Epithelial cell of esophagus (primary cell): ENCODE measurements at regions not wholly inside any gene's neighbourhood (a gene's known extent, or its start where the extent isn't known, plus 50 kb on each side); places are given as distances from the start of the nearest gene placed in this dataset.

Experiments
- DNase-seq: peaks from one replicate; pipeline ENCODE4 v3.0.0; 2010; ENCODE audit warnings: low read depth
- H3K4me3 ChIP-seq: 2 replicates; pipeline ENCODE4 v1.5.1; 2011; ENCODE audit warnings: mild to moderate bottlenecking, low read length, control low read depth
- TF ChIP-seq, protein P1 (sequence below): IDR thresholded peaks from 2 replicates; pipeline ENCODE4 v1.5.1; 2011; ENCODE audit warnings: low read depth, mild to moderate bottlenecking, low read length, control low read depth, inconsistent platforms; ENCODE audit not compliant: insufficient read depth; ENCODE audit errors: missing control alignments

DNA sequence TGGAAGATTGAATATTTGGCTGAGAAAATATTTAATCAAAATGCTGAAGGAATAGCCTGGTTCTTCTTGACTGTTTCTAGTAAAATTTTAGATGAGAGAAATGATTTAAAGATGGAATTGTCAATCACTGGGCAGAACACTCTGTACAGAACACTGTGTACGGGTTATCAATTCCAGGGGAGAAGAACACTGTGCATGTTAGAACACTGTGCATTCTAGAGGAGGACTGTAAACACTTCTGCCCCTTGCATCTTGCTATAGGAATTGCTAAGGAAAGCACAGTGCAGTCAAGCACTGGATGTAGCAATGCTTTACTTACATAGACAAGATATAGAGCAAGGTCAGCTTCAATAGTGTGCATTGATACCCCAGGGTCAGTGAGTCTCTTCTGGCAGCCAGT, 98.7 kb downstream of the RWDD3 start:
- TF ChIP-seq, protein P1, sequence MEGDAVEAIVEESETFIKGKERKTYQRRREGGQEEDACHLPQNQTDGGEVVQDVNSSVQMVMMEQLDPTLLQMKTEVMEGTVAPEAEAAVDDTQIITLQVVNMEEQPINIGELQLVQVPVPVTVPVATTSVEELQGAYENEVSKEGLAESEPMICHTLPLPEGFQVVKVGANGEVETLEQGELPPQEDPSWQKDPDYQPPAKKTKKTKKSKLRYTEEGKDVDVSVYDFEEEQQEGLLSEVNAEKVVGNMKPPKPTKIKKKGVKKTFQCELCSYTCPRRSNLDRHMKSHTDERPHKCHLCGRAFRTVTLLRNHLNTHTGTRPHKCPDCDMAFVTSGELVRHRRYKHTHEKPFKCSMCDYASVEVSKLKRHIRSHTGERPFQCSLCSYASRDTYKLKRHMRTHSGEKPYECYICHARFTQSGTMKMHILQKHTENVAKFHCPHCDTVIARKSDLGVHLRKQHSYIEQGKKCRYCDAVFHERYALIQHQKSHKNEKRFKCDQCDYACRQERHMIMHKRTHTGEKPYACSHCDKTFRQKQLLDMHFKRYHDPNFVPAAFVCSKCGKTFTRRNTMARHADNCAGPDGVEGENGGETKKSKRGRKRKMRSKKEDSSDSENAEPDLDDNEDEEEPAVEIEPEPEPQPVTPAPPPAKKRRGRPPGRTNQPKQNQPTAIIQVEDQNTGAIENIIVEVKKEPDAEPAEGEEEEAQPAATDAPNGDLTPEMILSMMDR, result no peak
- H3K4me3 ChIP-seq, result no peak overlapping the region
- DNase-seq, result no peak

DNA sequence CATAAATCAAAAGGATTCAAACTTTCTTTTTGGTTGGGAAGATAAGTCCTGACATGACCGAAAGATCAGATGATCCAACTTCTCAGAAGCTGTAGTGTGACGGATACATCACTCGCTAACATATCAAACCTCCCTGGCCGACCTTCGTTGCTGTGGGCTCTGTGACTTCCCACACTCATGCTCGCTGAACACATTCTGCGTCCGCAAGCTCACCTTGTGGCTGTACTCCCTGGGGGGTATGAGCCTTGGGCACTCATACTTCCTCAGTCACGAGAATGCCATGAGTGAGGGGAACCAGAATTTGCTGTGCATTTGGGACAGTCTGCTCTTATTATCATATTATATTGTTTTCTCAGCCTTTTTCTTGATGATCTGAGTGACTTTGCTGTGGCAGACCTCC, 105.4 kb downstream of the RWDD3 start:
- DNase-seq, result no peak
- TF ChIP-seq, protein P1, result no peak
- H3K4me3 ChIP-seq, result no peak overlapping the region

DNA sequence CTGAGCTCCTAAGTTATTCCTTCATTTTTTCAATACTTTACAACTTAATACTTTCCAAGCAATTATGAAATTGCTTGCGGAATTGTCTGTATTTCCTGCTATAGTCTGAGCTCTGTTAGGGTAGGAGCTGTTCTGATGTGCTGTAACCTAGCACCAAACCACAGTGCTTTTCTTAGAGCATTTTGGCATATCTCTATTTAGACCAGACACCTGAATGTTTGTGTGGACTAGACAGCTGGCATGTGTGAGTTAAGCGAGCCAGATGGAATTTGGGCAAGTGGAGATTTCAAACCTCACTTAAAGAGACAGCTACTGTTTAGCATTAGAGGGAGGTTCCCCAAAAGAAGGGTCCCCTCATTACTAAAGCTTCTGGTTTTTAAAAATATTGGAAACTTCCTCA, 106.1 kb downstream of the RWDD3 start:
- DNase-seq, result no peak
- TF ChIP-seq, protein P1, result no peak
- H3K4me3 ChIP-seq, result no peak overlapping the region

DNA sequence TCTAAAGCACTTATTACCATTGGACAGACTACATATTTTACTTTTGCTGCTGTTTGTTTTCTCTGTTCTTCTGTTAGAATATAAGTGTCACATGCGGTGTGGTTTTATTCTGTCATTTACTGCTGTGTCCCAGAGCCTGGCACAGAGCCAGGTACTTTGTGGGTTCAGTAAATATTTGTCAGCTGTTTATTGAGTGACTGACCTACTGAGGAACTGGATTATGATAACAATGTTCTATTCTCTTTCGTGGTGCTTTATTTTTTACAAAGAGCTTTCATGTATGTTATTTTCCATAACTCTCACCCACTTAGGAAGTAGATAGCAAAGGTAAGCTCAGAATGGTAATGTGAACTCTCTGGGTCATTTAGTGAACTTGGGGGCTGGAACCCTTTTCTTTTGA, 118.8 kb downstream of the RWDD3 start:
- TF ChIP-seq, protein P1, result no peak
- DNase-seq, result no peak
- no peak overlapping the region for H3K4me3 ChIP-seq

DNA sequence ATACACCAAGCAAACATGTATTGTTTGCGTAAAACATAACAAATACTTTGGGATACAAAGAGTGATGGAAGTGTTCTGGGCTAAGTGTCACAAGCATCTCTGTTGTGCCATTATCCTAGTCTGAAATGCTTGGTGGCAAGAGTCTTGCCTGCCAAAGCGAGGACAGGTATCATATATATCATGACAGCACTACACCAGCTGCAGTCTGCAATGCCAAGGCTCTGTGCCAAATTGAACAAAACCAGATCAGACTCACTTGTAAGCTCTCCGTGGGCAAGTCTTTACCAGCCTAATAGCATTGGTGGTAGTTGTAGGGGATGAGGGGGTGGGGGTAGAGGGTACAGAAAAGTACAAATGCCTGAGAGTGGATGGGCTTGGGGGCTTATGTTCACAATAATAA, 119.2 kb downstream of the RWDD3 start:
- DNase-seq, result peak; percentile 11
- TF ChIP-seq, protein P1, result no peak
- H3K4me3 ChIP-seq, result no peak overlapping the region

DNA sequence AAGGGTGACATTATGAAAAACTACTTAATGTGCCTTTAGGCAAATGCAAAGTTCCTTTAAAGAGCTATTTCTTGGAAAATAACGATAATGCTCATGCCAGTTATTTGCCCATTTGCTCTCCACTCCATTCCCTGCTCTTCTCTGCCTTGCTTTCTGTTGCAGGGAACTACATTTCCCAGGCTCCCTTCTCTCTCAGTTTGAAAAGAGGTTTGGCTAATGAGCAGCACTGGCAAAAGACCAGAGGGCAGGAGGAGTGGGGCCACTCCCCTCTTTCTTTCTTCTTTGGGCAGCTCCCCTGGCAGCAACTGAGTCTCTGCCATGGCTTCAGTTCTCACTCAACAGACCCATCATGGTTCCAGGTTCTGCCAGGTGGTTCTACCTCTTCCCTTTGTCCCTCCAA, 130.5 kb downstream of the RWDD3 start:
- TF ChIP-seq, protein P1, result no peak

GRCh38 chr1:95366498-95366897, 132.5 kb downstream of the RWDD3 start:
- H3K4me3 ChIP-seq, result no peak overlapping the region
- no peak for DNase-seq
- TF ChIP-seq, protein P1, result no peak

More for the DNA sequence above, 130.5 kb downstream of the RWDD3 start:
- no peak overlapping the region for H3K4me3 ChIP-seq
- no peak for DNase-seq
